CD4-positive, alpha-beta memory T cell (primary cell): ENCODE measurements at regions not wholly inside any gene's neighbourhood (a gene's known extent, or its start where the extent isn't known, plus 50 kb on each side); places are given as distances from the start of the nearest gene placed in this dataset.
A peak's percentile ranks its signal among the peaks of the same experiment; 100 is the strongest.

ENCODE experiments used
- CTCF ChIA-PET: fragments of 350-600 bp; sonication (Branson Sonifier 250); formaldehyde crosslinking; loops from one replicate; lab custom pipeline; 2021; ENCODE audit warnings: inconsistent platforms; ENCODE audit not compliant: partially characterized antibody; lab: Charles Lee
- POLR2A ChIA-PET: fragments of 350-600 bp; sonication (Branson Sonifier 250); formaldehyde crosslinking; loops from one replicate; lab custom pipeline; 2021; ENCODE audit not compliant: partially characterized antibody; lab: Charles Lee
- DNase-seq, 5 donors: peaks; one replicate each; pipeline versions ENCODE4 v3.0.0 to v3.0.0-alpha.2; 2020 to 2022; ENCODE audit warnings: mixed read lengths in 1 of 5
- H3K27ac ChIP-seq: one replicate; pipeline ENCODE4 v1.7.0; 2013; ENCODE audit warnings: low read depth, low read length
- H3K27me3 ChIP-seq: 2 replicates; pipeline ENCODE4 v1.7.0; 2013; ENCODE audit warnings: mild to moderate bottlenecking, low read length, moderate library complexity; ENCODE audit not compliant: insufficient read depth
- H3K36me3 ChIP-seq: 2 replicates; pipeline ENCODE4 v1.7.0; 2013; ENCODE audit warnings: mild to moderate bottlenecking, low read length, moderate library complexity; ENCODE audit not compliant: insufficient read depth
- H3K4me1 ChIP-seq: 2 replicates; pipeline ENCODE4 v1.7.0; 2013; ENCODE audit warnings: mild to moderate bottlenecking, low read length, moderate library complexity; ENCODE audit not compliant: insufficient read depth
- H3K4me3 ChIP-seq, 2 donors: one replicate each; pipeline ENCODE4 v1.7.0; 2013; ENCODE audit warnings: low read length in 2 of 2, mild to moderate bottlenecking in 1 of 2
- H3K9me3 ChIP-seq, 2 donors: one replicate each; pipeline ENCODE4 v1.7.0; 2013; ENCODE audit warnings: low read length in 2 of 2, control low read depth in 1 of 2; ENCODE audit not compliant: control insufficient read depth in 1 of 2
- H3K27ac Mint-ChIP-seq, 7 donors: one replicate each; pipeline ENCODE4 v1.8.0; 2020 to 2021; ENCODE audit warnings: mixed read lengths in 7 of 7, mild to moderate bottlenecking in 6 of 7, inconsistent platforms in 3 of 7, moderate library complexity in 3 of 7
- H3K27me3 Mint-ChIP-seq, 2 donors: one replicate each; pipeline ENCODE4 v1.8.0; 2020 to 2021; ENCODE audit warnings: mixed read lengths in 2 of 2
- H3K36me3 Mint-ChIP-seq, 2 donors: one replicate each; pipeline ENCODE4 v1.8.0; 2020 to 2021; ENCODE audit warnings: mixed read lengths in 2 of 2, inconsistent platforms in 1 of 2, mild to moderate bottlenecking in 1 of 2
- H3K4me1 Mint-ChIP-seq, 4 donors: one replicate each; pipeline ENCODE4 v1.8.0; 2020 to 2021; ENCODE audit warnings: mixed read lengths in 4 of 4, mild to moderate bottlenecking in 1 of 4
- H3K4me3 Mint-ChIP-seq, 8 donors: one replicate each; pipeline ENCODE4 v1.8.0; 2020 to 2021; ENCODE audit warnings: mixed read lengths in 8 of 8, mild to moderate bottlenecking in 7 of 8, moderate library complexity in 6 of 8, inconsistent platforms in 3 of 8
- H3K9me3 Mint-ChIP-seq, 8 donors: one replicate each; pipeline ENCODE4 v1.8.0; 2020 to 2021; ENCODE audit warnings: mixed read lengths in 8 of 8, mild to moderate bottlenecking in 5 of 8, inconsistent platforms in 3 of 8, moderate library complexity in 1 of 8
- intact Hi-C: fragments of 100-400 bp; cut with micrococcal nuclease; formaldehyde crosslinking; loops from one replicate; pipeline ENCODE4 v1.15.1; 2023

- no peak overlapping the region for H3K27ac ChIP-seq
- H3K9me3 Mint-ChIP-seq: peaks cover 0 to 2% (median 0%) of the 10 kb centered on the region in 8 donors
- H3K27me3 Mint-ChIP-seq: no peaks in the 10 kb centered on the region
- H3K27me3 ChIP-seq: no peaks in the 10 kb centered on the region
- intact Hi-C loops: no loop called here
- H3K4me3 Mint-ChIP-seq: no peak overlapping the region
- no peaks in the 10 kb centered on the region for H3K36me3 Mint-ChIP-seq
- H3K36me3 ChIP-seq: no peaks in the 10 kb centered on the region
- H3K27ac Mint-ChIP-seq: peak overlapping the region in 2 of 7 donors; percentile 16 to 74
- H3K4me3 ChIP-seq: no peak overlapping the region
- H3K9me3 ChIP-seq: no peaks in the 10 kb centered on the region
- ChIA-PET POLR2A (no interaction called here), CTCF (no interaction called here)
- no peak for DNase-seq
- H3K4me1 Mint-ChIP-seq: peaks cover 0 to 5% (median 3%) of the 10 kb centered on the region in 4 donors
- no peaks in the 10 kb centered on the region for H3K4me1 ChIP-seq
These were observed 208.7 kb upstream of the ZNF32 start for GRCh38 chr10:43857206-43857930.

GRCh38 chr10:43856299-43856698 lies 207.6 kb upstream of the ZNF32 start:
- Mint-ChIP-seq H3K27me3 (no peaks in the 10 kb centered on the region), H3K9me3 (peaks cover 0 to 2% (median 0%) of the 10 kb centered on the region in 8 donors), H3K4me1 (peaks cover 0 to 3% (median 1%) of the 10 kb centered on the region in 4 donors), H3K4me3 (no peak overlapping the region), H3K36me3 (no peaks in the 10 kb centered on the region), H3K27ac (peak overlapping the region in 1 of 7 donors; percentile 42)
- Histone ChIP-seq H3K4me3 (no peak overlapping the region), H3K36me3 (no peaks in the 10 kb centered on the region), H3K9me3 (no peaks in the 10 kb centered on the region), H3K27ac (no peak overlapping the region), H3K27me3 (no peaks in the 10 kb centered on the region), H3K4me1 (no peaks in the 10 kb centered on the region)
- intact Hi-C loops: no loop called here
- ChIA-PET POLR2A (no interaction called here), CTCF (no interaction called here)
- DNase-seq: no peak

- Mint-ChIP-seq H3K9me3 (peaks cover 0 to 2% (median 0%) of the 10 kb centered on the region in 8 donors), H3K4me3 (no peak overlapping the region), H3K27ac (no peak overlapping the region), H3K4me1 (peaks cover 0 to 3% (median 1%) of the 10 kb centered on the region in 4 donors), H3K27me3 (no peaks in the 10 kb centered on the region), H3K36me3 (no peaks in the 10 kb centered on the region)
- POLR2A ChIA-PET: no interaction called here
- Histone ChIP-seq H3K27ac (no peak overlapping the region), H3K36me3 (no peaks in the 10 kb centered on the region), H3K27me3 (no peaks in the 10 kb centered on the region), H3K4me1 (no peaks in the 10 kb centered on the region), H3K4me3 (no peak overlapping the region), H3K9me3 (no peaks in the 10 kb centered on the region)
- CTCF ChIA-PET: no interaction called here
- DNase-seq: no peak
- intact Hi-C loops: no loop called here
These were observed 207.1 kb upstream of the ZNF32 start for GRCh38 chr10:43855667-43856210.

GRCh38 chr10:43854007-43854406 lies 205.3 kb upstream of the ZNF32 start:
- no peak overlapping the region for H3K27ac ChIP-seq
- DNase-seq: no peak
- H3K36me3 ChIP-seq: no peaks in the 10 kb centered on the region
- no peaks in the 10 kb centered on the region for H3K9me3 ChIP-seq
- Mint-ChIP-seq H3K9me3 (peaks cover 0 to 2% (median 0%) of the 10 kb centered on the region in 8 donors), H3K4me3 (no peak overlapping the region), H3K36me3 (no peaks in the 10 kb centered on the region), H3K27me3 (no peaks in the 10 kb centered on the region), H3K4me1 (peaks cover 0 to 3% (median 1%) of the 10 kb centered on the region in 4 donors), H3K27ac (no peak overlapping the region)
- POLR2A ChIA-PET: no interaction called here
- CTCF ChIA-PET: no interaction called here
- intact Hi-C loops: no loop called here
- no peak overlapping the region for H3K4me3 ChIP-seq
- H3K4me1 ChIP-seq: no peaks in the 10 kb centered on the region
- no peaks in the 10 kb centered on the region for H3K27me3 ChIP-seq

- no peaks in the 10 kb centered on the region for H3K36me3 Mint-ChIP-seq
- peaks cover 0 to 3% (median 1%) of the 10 kb centered on the region in 4 donors for H3K4me1 Mint-ChIP-seq
- POLR2A ChIA-PET: no interaction called here
- no peak overlapping the region for H3K4me3 Mint-ChIP-seq
- no peak for DNase-seq
- Histone ChIP-seq H3K27ac (no peak overlapping the region), H3K36me3 (no peaks in the 10 kb centered on the region), H3K9me3 (no peaks in the 10 kb centered on the region), H3K27me3 (no peaks in the 10 kb centered on the region), H3K4me3 (no peak overlapping the region), H3K4me1 (no peaks in the 10 kb centered on the region)
- no peaks in the 10 kb centered on the region for H3K27me3 Mint-ChIP-seq
- intact Hi-C loops: no loop called here
- H3K9me3 Mint-ChIP-seq: peaks cover 0 to 2% (median 0%) of the 10 kb centered on the region in 8 donors
- peak overlapping the region in 2 of 7 donors; percentile 11 to 53 for H3K27ac Mint-ChIP-seq
- CTCF ChIA-PET: no interaction called here
These were observed 204.7 kb upstream of the ZNF32 start for GRCh38 chr10:43853369-43853768.

- Histone ChIP-seq H3K36me3 (no peaks in the 10 kb centered on the region), H3K4me1 (no peaks in the 10 kb centered on the region), H3K4me3 (no peak overlapping the region), H3K27me3 (no peaks in the 10 kb centered on the region), H3K9me3 (no peaks in the 10 kb centered on the region), H3K27ac (no peak overlapping the region)
- no peaks in the 10 kb centered on the region for H3K27me3 Mint-ChIP-seq
- peaks cover 0 to 2% (median 0%) of the 10 kb centered on the region in 8 donors for H3K9me3 Mint-ChIP-seq
- H3K4me3 Mint-ChIP-seq: no peak overlapping the region
- ChIA-PET POLR2A (no interaction called here), CTCF (no interaction called here)
- H3K36me3 Mint-ChIP-seq: no peaks in the 10 kb centered on the region
- intact Hi-C loops: no loop called here
- peaks cover under 1 to 5% (median 2%) of the 10 kb centered on the region in 4 donors for H3K4me1 Mint-ChIP-seq
- DNase-seq: no peak
- peak overlapping the region in 1 of 7 donors; percentile 11 for H3K27ac Mint-ChIP-seq
These were observed 204.0 kb upstream of the ZNF32 start for GRCh38 chr10:43852644-43853214.

GRCh38 chr10:43852149-43852548 lies 203.5 kb upstream of the ZNF32 start:
- ChIA-PET CTCF (no interaction called here), POLR2A (no interaction called here)
- Histone ChIP-seq H3K4me1 (peaks cover 4% of the 10 kb centered on the region), H3K9me3 (no peaks in the 10 kb centered on the region), H3K27ac (no peak overlapping the region), H3K36me3 (no peaks in the 10 kb centered on the region), H3K4me3 (no peak overlapping the region), H3K27me3 (no peaks in the 10 kb centered on the region)
- Mint-ChIP-seq H3K9me3 (peaks cover 0 to 2% (median 0%) of the 10 kb centered on the region in 8 donors), H3K36me3 (no peaks in the 10 kb centered on the region), H3K27ac (no peak overlapping the region), H3K27me3 (no peaks in the 10 kb centered on the region), H3K4me3 (no peak overlapping the region), H3K4me1 (peaks cover 3 to 7% (median 6%) of the 10 kb centered on the region in 4 donors)
- no peak for DNase-seq
- intact Hi-C loops: no loop called here
